Activated CD4-positive, CD25-positive, alpha-beta regulatory T cell treated with anti-CD3 and anti-CD28 coated beads, Interleukin-2, amount 50 U/mL, for 24 hours (primary cell): ENCODE measurements at regions not wholly inside any gene's neighbourhood (a gene's known extent, or its start where the extent isn't known, plus 50 kb on each side); places are given as distances from the start of the nearest gene placed in this dataset.

ENCODE experiments used
- ATAC-seq, 2 donors: fragments of 150-1000 bp; cut with Tn5 transposase; one replicate each; pipeline ENCODE4 v1.10.0; 2021; ENCODE audit warnings: mild to moderate bottlenecking in 1 of 2, moderate library complexity in 1 of 2

- ATAC-seq: no peak
Measured at GRCh38 chr19:30677702-30678101, 305.5 kb downstream of the ZNF536 start.

GRCh38 chr19:30676990-30677679 is 305.0 kb downstream of the ZNF536 start:
- no peak for ATAC-seq

- ATAC-seq: no peak
Measured at GRCh38 chr19:30675086-30675485, 302.9 kb downstream of the ZNF536 start.

GRCh38 chr19:30674656-30675055 is 302.5 kb downstream of the ZNF536 start:
- no peak for ATAC-seq

GRCh38 chr19:30673336-30673735 is 301.2 kb downstream of the ZNF536 start:
- no peak for ATAC-seq

GRCh38 chr19:30672926-30673325 is 300.7 kb downstream of the ZNF536 start:
- no peak for ATAC-seq

- ATAC-seq: no peak
Measured at GRCh38 chr19:30671622-30672051, 299.5 kb downstream of the ZNF536 start.

- ATAC-seq: no peak
Measured at GRCh38 chr19:30671367-30671619, 299.1 kb downstream of the ZNF536 start.

- ATAC-seq: no peak
Measured at GRCh38 chr19:30670562-30671366, 298.6 kb downstream of the ZNF536 start.

GRCh38 chr19:30670011-30670329 is 297.8 kb downstream of the ZNF536 start:
- ATAC-seq: no peak

GRCh38 chr19:30669329-30670010 is 297.3 kb downstream of the ZNF536 start:
- no peak for ATAC-seq

GRCh38 chr19:30668521-30669155 is 296.5 kb downstream of the ZNF536 start:
- no peak for ATAC-seq

- ATAC-seq: no peak
Measured at GRCh38 chr19:30667746-30668145, 295.6 kb downstream of the ZNF536 start.

- ATAC-seq: no peak
Measured at GRCh38 chr19:30667227-30667626, 295.0 kb downstream of the ZNF536 start.

GRCh38 chr19:30666301-30666803 is 294.2 kb downstream of the ZNF536 start:
- no peak for ATAC-seq

GRCh38 chr19:30665449-30665848 is 293.3 kb downstream of the ZNF536 start:
- ATAC-seq: no peak

GRCh38 chr19:30663611-30664174 is 291.5 kb downstream of the ZNF536 start:
- ATAC-seq: no peak

- ATAC-seq: no peak
Measured at GRCh38 chr19:30662211-30662861, 290.2 kb downstream of the ZNF536 start.

GRCh38 chr19:30659638-30660037 is 287.5 kb downstream of the ZNF536 start:
- ATAC-seq: no peak

- no peak for ATAC-seq
Measured at GRCh38 chr19:30656520-30657100, 284.4 kb downstream of the ZNF536 start.

- ATAC-seq: no peak
Measured at GRCh38 chr19:30653646-30654386, 281.6 kb downstream of the ZNF536 start.
